ENCODE measurements at regions not wholly inside any gene's neighbourhood (a gene's known extent, or its start where the extent isn't known, plus 50 kb on each side); places are given as distances from the start of the nearest gene placed in this dataset.

- ChIA-PET POLR2A (ENCODE audit: low non-redundant PET) (no interaction called here), CTCF (no interaction called here)
- H3K27ac ChIP-seq = no peak overlapping the region
- TF ChIP-seq CTCF (conservative IDR thresholded peaks at IDR 0.05; ENCODE audit: low read depth) = no peak
- DNase-seq (ENCODE audit: low spot score) = no peak
Measured at GRCh38 chr3:31434819-31435218, 97.9 kb upstream of the STT3B start.

GRCh38 chr3:31436830-31437229 is 95.9 kb upstream of the STT3B start:
- no peak for TF ChIP-seq CTCF (conservative IDR thresholded peaks at IDR 0.05; ENCODE audit: low read depth)
- ChIA-PET CTCF (interaction anchor here (0.6 kb wide), 1 partner anchor 191 kb away, joined by 9 read pairs; no protein-coding TSS in a partner anchor), POLR2A (ENCODE audit: low non-redundant PET) (no interaction called here)
- no peak for DNase-seq (ENCODE audit: low spot score)
- no peak overlapping the region for H3K27ac ChIP-seq

GRCh38 chr3:31438742-31439141 is 94.0 kb upstream of the STT3B start:
- TF ChIP-seq CTCF (conservative IDR thresholded peaks at IDR 0.05; ENCODE audit: low read depth) = no peak
- POLR2A ChIA-PET (ENCODE audit: low non-redundant PET) = interaction anchor here (0.6 kb wide), 1 partner anchor 465 kb away, joined by 3 read pairs; no protein-coding TSS in a partner anchor
- CTCF ChIA-PET = no interaction called here
- no peak overlapping the region for H3K27ac ChIP-seq
- DNase-seq (ENCODE audit: low spot score) = no peak

GRCh38 chr3:31439890-31440750 is 92.6 kb upstream of the STT3B start:
- no peak for TF ChIP-seq CTCF (conservative IDR thresholded peaks at IDR 0.05; ENCODE audit: low read depth)
- H3K27ac ChIP-seq = no peak overlapping the region
- ChIA-PET POLR2A (ENCODE audit: low non-redundant PET) (no interaction called here), CTCF (no interaction called here)
- no peak for DNase-seq (ENCODE audit: low spot score)

- CTCF ChIA-PET = no interaction called here
- TF ChIP-seq CTCF (conservative IDR thresholded peaks at IDR 0.05; ENCODE audit: low read depth) = no peak
- POLR2A ChIA-PET (ENCODE audit: low non-redundant PET) = no interaction called here
- DNase-seq (ENCODE audit: low spot score) = no peak
- H3K27ac ChIP-seq = no peak overlapping the region
Measured at GRCh38 chr3:31440878-31441277, 91.8 kb upstream of the STT3B start.

GRCh38 chr3:31442755-31443154 is 90.0 kb upstream of the STT3B start:
- CTCF ChIA-PET = no interaction called here
- TF ChIP-seq CTCF (conservative IDR thresholded peaks at IDR 0.05; ENCODE audit: low read depth) = no peak
- no peak for DNase-seq (ENCODE audit: low spot score)
- no peak overlapping the region for H3K27ac ChIP-seq
- POLR2A ChIA-PET (ENCODE audit: low non-redundant PET) = no interaction called here
